Karpas-422 (cell line): ENCODE measurements at regions not wholly inside any gene's neighbourhood (a gene's known extent, or its start where the extent isn't known, plus 50 kb on each side); places are given as distances from the start of the nearest gene placed in this dataset.
A peak's percentile ranks its signal among the peaks of the same experiment; 100 is the strongest.

Experiments used
- DNase-seq: peaks from one replicate; pipeline ENCODE4 v3.0.0-alpha.2; 2015
- H2AFZ ChIP-seq: fragments of 200-600 bp; sonication (generic); 2 replicates; pipeline ENCODE4 v1.6.1; 2014; ENCODE audit warnings: antibody characterized with exemption, low read length, mixed read lengths
- H3K27ac ChIP-seq: fragments of 200-600 bp; sonication (generic); 2 replicates; pipeline ENCODE4 v1.5.1; 2014; ENCODE audit warnings: mild to moderate bottlenecking, low read length, moderate library complexity
- H3K27me3 ChIP-seq: fragments of 200-600 bp; sonication (generic); 2 replicates; pipeline ENCODE4 v1.6.1; 2014; ENCODE audit warnings: low read length, mixed read lengths
- H3K36me3 ChIP-seq: fragments of 200-600 bp; sonication (generic); 2 replicates; pipeline ENCODE4 v1.6.1; 2014; ENCODE audit warnings: low read length, mixed read lengths; ENCODE audit not compliant: insufficient read depth
- H3K4me1 ChIP-seq: fragments of 200-600 bp; sonication (generic); 2 replicates; pipeline ENCODE4 v1.6.1; 2014; ENCODE audit warnings: mild to moderate bottlenecking, low read length, mixed read lengths
- H3K4me2 ChIP-seq: fragments of 200-600 bp; sonication (generic); 2 replicates; pipeline ENCODE4 v1.6.1; 2014; ENCODE audit warnings: low read length, low read depth, mild to moderate bottlenecking; ENCODE audit not compliant: poor library complexity, severe bottlenecking
- H3K4me3 ChIP-seq: fragments of 200-600 bp; sonication (generic); 2 replicates; pipeline ENCODE4 v1.5.1; 2014; ENCODE audit warnings: mild to moderate bottlenecking, antibody characterized with exemption, low read length, mixed read lengths
- H3K79me2 ChIP-seq: fragments of 200-600 bp; sonication (generic); 2 replicates; pipeline ENCODE4 v1.6.1; 2014; ENCODE audit warnings: mild to moderate bottlenecking, low read length, mixed read lengths
- H3K9ac ChIP-seq: fragments of 200-600 bp; sonication (generic); 2 replicates; pipeline ENCODE4 v1.6.0; 2014; ENCODE audit warnings: low read length
- H3K9me2 ChIP-seq: fragments of 200-600 bp; sonication (generic), shearing (Covaris generic); replicated peaks from 2 replicates; pipeline ENCODE4 v1.6.0; 2014; ENCODE audit warnings: mild to moderate bottlenecking, low read length, moderate library complexity; ENCODE audit not compliant: insufficient read depth
- H3K9me3 ChIP-seq: fragments of 300-700, 200-600 bp; sonication (generic); 2 replicates; pipeline ENCODE4 v1.6.1; 2014; ENCODE audit warnings: low read length, mixed read lengths
- H4K20me1 ChIP-seq: fragments of 200-600 bp; sonication (generic); 2 replicates; pipeline ENCODE4 v1.6.1; 2014; ENCODE audit warnings: mild to moderate bottlenecking, antibody characterized with exemption, low read length, low read depth; ENCODE audit not compliant: insufficient read depth

DNA sequence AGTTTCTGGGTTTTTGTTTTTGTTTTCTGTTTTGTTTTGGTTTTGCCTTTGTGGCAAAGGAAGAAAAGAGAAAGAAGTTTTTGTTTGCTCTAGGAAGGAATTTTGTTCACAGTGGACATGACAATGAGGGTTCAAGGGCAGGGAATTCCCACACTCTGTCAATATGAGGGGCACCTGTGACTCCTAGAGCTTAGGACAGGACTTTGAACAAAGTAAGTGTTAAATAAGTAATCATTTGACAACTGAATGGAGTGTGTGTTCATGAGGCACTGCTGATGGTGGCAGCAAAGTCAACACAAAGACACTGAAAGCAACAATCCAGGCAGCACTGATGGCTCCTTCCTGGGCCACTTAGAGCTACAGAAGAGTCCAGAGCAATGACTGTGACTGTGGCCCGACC lies 1381.1 kb upstream of the LRRTM3 start:
- Histone ChIP-seq H4K20me1 (no peaks in the 10 kb centered on the region), H3K27me3 (no peaks in the 10 kb centered on the region), H3K79me2 (no peaks in the 10 kb centered on the region), H3K4me1 (peaks cover 26% of the 10 kb centered on the region), H2AFZ (no peak overlapping the region), H3K4me3 (no peak overlapping the region), H3K9ac (no peak overlapping the region), H3K36me3 (0 out of 2 replicates have a peak, but pooled peaks cover 3% of the 10 kb centered on the region), H3K4me2 (no peak overlapping the region), H3K27ac (no peak overlapping the region), H3K9me2 (no peaks in the 10 kb centered on the region), H3K9me3 (0 out of 2 replicates have a peak, but pooled peaks cover 3% of the 10 kb centered on the region)
- no peak for DNase-seq

DNA sequence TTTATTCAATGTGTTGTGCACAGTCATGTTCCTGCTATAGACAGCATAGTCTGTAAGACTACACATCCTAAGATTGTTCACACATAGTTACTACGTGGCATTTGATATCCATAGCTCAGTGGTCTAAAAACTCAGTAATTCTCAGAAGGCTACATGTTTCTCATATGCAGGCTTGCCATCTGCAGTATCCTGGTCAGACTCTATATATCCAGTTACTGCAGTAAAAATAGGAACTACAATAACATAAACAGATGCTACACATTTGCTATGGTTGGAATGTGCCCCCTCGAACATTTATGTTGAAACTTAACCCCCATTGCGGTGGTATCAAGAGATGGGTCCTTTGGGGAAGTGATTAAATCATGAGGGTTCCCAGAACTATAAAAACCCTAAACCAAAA lies 1377.8 kb upstream of the LRRTM3 start:
- H3K9me2 ChIP-seq = no peaks in the 10 kb centered on the region
- H3K4me2 ChIP-seq = no peak overlapping the region
- H3K27ac ChIP-seq = no peak overlapping the region
- peaks cover 44% of the 10 kb centered on the region for H3K4me1 ChIP-seq
- H3K9ac ChIP-seq = no peak overlapping the region
- H3K36me3 ChIP-seq = 0 out of 2 replicates have a peak, but pooled peaks cover 3% of the 10 kb centered on the region
- DNase-seq = no peak
- H3K79me2 ChIP-seq = no peaks in the 10 kb centered on the region
- H2AFZ ChIP-seq = no peak overlapping the region
- no peaks in the 10 kb centered on the region for H4K20me1 ChIP-seq
- H3K9me3 ChIP-seq = 0 out of 2 replicates have a peak, but pooled peaks cover 3% of the 10 kb centered on the region
- no peak overlapping the region for H3K4me3 ChIP-seq
- H3K27me3 ChIP-seq = no peaks in the 10 kb centered on the region

DNA sequence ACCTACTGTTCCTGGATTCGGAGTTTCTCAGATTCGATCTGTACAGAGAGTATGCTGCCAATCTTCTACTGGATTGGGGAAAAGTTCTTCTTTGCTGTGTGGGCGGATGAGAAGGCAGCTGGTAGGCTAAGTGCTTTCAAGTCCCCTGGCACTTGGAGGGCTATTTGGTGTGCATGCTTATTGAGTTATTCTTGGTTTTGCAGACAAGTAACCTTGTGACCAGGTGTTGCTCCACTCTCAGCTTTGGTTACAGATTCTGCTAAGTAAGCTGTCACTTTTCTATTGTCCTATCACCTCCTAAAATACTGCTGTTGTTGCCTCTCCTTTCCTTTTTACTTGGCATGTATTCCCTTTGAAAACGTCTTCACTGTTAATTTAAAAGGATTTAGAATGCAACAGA lies 1375.1 kb upstream of the LRRTM3 start:
- Histone ChIP-seq H3K27ac (no peak overlapping the region), H3K9me2 (no peaks in the 10 kb centered on the region), H3K79me2 (no peaks in the 10 kb centered on the region), H3K9ac (peak overlapping the region; percentile 5; the same call in 1 of the 2 replicates), H4K20me1 (no peaks in the 10 kb centered on the region), H3K4me1 (peaks cover 44% of the 10 kb centered on the region), H3K9me3 (no peaks in the 10 kb centered on the region), H3K4me2 (peak overlapping the region; percentile 40), H3K4me3 (peak overlapping the region; percentile 4; the same call in 1 of the 2 replicates), H3K27me3 (no peaks in the 10 kb centered on the region), H3K36me3 (0 out of 2 replicates have a peak, but pooled peaks cover 3% of the 10 kb centered on the region), H2AFZ (peak overlapping the region; percentile 45)
- peak; percentile 62 for DNase-seq

DNA sequence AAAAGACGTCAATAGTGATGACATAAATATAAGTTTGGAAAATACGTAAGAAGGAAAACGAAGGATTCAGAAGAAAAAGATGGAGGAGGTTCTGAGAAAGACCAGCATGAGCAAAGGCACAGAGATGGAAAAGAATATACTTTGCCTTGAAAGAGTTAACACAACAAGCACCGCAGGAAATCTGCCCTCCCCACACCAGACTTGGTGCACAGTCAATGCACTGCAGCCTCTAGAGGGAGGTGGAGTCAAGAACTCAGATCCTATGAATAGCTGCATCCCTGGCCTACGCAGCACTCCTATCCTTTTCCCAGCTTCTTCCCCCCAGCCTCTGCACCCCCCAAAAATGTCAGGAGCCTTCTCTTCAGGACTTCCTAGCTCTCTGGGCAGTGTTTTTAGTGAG lies 1370.6 kb upstream of the LRRTM3 start:
- Histone ChIP-seq H3K36me3 (no peaks in the 10 kb centered on the region), H3K9me3 (no peaks in the 10 kb centered on the region), H3K9ac (no peak overlapping the region), H3K27me3 (no peaks in the 10 kb centered on the region), H4K20me1 (no peaks in the 10 kb centered on the region), H3K9me2 (no peaks in the 10 kb centered on the region), H3K79me2 (no peaks in the 10 kb centered on the region), H3K4me2 (no peak overlapping the region), H3K27ac (no peak overlapping the region), H3K4me3 (no peak overlapping the region), H2AFZ (no peak overlapping the region), H3K4me1 (peaks cover 14% of the 10 kb centered on the region)
- no peak for DNase-seq

DNA sequence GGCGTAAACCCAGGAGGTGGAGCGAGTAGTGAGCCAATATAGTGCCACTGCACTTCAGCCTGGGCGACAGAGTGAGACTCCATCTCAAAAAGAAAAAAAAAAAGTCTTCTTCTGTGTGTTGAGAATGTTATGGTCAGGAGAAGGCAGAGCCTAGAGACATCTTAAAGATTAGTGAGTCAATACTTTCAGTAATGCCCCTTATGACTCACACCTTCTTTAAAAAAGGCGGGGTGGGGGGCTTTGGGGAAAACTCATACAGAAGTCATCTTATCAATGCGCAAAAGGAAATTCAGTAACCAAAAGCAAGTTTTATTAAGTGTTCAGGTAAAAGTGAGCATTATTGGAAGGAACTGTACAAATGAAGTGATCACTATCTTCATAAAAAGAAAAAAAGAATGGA lies 1369.8 kb upstream of the LRRTM3 start:
- Histone ChIP-seq H3K4me1 (peaks cover 6% of the 10 kb centered on the region), H3K79me2 (no peaks in the 10 kb centered on the region), H3K27me3 (no peaks in the 10 kb centered on the region), H3K4me2 (no peak overlapping the region), H3K27ac (no peak overlapping the region), H4K20me1 (no peaks in the 10 kb centered on the region), H3K4me3 (no peak overlapping the region), H3K9ac (no peak overlapping the region), H2AFZ (no peak overlapping the region), H3K9me2 (no peaks in the 10 kb centered on the region), H3K36me3 (no peaks in the 10 kb centered on the region), H3K9me3 (no peaks in the 10 kb centered on the region)
- DNase-seq = no peak

DNA sequence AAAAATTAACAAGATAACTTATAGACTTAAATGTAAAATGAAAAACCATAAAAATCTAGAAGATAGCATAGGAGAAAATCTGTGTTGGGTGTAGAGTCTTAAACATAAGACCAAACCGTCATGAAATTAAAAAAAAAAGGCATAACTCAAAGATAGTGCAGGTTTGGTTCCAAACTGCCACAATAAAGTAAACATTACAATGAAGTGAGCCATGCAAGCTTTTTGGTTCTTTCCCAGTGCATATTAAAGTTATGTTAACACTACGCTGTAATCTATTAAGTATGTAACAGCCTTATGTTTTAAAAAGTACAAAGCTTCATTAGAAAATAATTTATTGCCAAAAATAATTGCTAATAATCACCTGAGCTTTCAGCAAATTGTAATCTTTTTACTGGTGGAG lies 1366.5 kb upstream of the LRRTM3 start:
- no peaks in the 10 kb centered on the region for H3K27me3 ChIP-seq

DNA sequence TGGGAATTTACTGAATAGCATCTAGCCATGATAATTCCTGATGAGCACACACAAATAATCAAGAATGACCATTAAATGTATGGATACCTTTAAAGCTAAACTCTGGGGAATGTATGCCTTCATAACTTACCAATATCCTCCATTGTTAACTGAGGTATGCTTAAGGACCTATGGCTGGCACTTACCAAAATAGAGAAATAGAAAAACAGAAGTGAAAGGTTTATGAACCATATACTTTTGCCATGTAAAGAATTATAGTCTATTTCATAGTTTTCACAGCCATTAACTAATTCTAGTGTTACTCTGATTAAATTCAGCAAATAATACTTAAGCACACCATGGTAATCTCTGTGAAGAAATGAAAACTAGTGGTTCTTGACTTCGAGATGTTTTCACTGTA lies 1360.6 kb upstream of the LRRTM3 start:
- H3K9me3 ChIP-seq = no peaks in the 10 kb centered on the region
- no peak overlapping the region for H3K27ac ChIP-seq
- 0 out of 2 replicates have a peak overlapping the region, but pooled peaks have one; percentile 18 for H3K4me3 ChIP-seq
- no peaks in the 10 kb centered on the region for H3K9me2 ChIP-seq
- H4K20me1 ChIP-seq = no peaks in the 10 kb centered on the region
- no peaks in the 10 kb centered on the region for H3K79me2 ChIP-seq
- peak overlapping the region; percentile 30 for H3K4me2 ChIP-seq
- peak overlapping the region; percentile 79 for H2AFZ ChIP-seq
- H3K36me3 ChIP-seq = no peaks in the 10 kb centered on the region; the same call in 1 of the 2 replicates
- H3K4me1 ChIP-seq = peaks cover 30% of the 10 kb centered on the region
- no peaks in the 10 kb centered on the region for H3K27me3 ChIP-seq
- DNase-seq = peak; percentile 52
- H3K9ac ChIP-seq = no peak overlapping the region

More for the DNA sequence above, 1366.5 kb upstream of the LRRTM3 start:
- no peak overlapping the region for H3K4me3 ChIP-seq
- no peaks in the 10 kb centered on the region for H3K9me2 ChIP-seq
- H3K27ac ChIP-seq = no peak overlapping the region
- no peaks in the 10 kb centered on the region for H3K9me3 ChIP-seq
- no peaks in the 10 kb centered on the region for H4K20me1 ChIP-seq
- DNase-seq = no peak
- peak overlapping the region; percentile 12; the same call in 1 of the 2 replicates for H2AFZ ChIP-seq
- no peaks in the 10 kb centered on the region for H3K4me1 ChIP-seq
- H3K36me3 ChIP-seq = no peaks in the 10 kb centered on the region
- no peaks in the 10 kb centered on the region for H3K79me2 ChIP-seq
- no peak overlapping the region for H3K9ac ChIP-seq
- no peak overlapping the region for H3K4me2 ChIP-seq

DNA sequence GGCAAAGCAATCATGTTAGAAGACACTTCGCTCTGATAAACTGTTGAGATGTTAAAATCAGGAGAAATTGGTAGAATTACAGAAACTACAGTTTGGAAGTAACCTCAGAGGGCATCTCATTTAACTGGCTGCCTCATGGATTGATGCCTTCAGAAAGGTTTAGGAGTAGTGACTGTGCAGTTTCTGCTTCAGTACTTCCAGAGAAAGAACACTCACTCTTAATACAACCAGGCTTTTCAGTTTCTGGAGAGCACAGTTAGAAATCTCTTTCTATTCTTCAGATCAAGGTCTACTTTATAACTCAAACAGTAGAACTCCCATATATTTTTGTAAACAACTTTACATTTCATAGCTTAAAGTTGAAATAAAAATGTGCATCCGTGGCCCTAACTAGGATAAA lies 1358.9 kb upstream of the LRRTM3 start:
- Histone ChIP-seq H3K4me2 (peak overlapping the region; percentile 16), H3K27me3 (no peaks in the 10 kb centered on the region), H3K27ac (no peak overlapping the region), H3K9me3 (no peaks in the 10 kb centered on the region), H3K36me3 (no peaks in the 10 kb centered on the region; the same call in 1 of the 2 replicates), H3K4me1 (peaks cover 36% of the 10 kb centered on the region), H3K79me2 (no peaks in the 10 kb centered on the region), H4K20me1 (no peaks in the 10 kb centered on the region), H3K9ac (no peak overlapping the region), H2AFZ (peak overlapping the region; percentile 53), H3K9me2 (no peaks in the 10 kb centered on the region), H3K4me3 (no peak overlapping the region)
- no peak for DNase-seq
